NOMO-1 treated with dmso at 0.1 percent for 144 hours (cell line): ENCODE measurements at regions not wholly inside any gene's neighbourhood (a gene's known extent, or its start where the extent isn't known, plus 50 kb on each side); places are given as distances from the start of the nearest gene placed in this dataset.

ENCODE experiments used
- DNase-seq: peaks from one replicate; lab custom pipeline; 2025; ENCODE audit not compliant: unreplicated experiment; lab: John Stamatoyannopoulos, UW

DNA sequence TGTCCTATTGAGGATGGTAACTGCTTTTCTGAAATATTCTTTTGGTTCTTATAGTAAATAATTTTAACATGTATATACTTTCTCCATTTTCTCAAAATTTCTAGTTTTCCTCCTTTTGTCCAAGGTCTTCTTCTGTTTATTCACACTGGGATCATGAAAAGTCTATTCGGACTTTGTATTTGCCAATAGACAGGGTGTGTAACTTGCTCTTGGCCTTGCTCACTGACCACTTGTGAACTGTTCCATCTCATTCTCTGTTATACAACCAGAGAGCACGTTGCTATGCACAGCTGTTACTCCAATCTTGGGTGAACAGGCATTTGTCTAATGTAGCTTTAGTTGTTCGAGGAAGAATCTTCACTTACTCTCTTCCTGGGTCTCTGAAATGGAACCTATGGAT is 388.9 kb downstream of the SH3GL2 start:
- no peak for DNase-seq

DNA sequence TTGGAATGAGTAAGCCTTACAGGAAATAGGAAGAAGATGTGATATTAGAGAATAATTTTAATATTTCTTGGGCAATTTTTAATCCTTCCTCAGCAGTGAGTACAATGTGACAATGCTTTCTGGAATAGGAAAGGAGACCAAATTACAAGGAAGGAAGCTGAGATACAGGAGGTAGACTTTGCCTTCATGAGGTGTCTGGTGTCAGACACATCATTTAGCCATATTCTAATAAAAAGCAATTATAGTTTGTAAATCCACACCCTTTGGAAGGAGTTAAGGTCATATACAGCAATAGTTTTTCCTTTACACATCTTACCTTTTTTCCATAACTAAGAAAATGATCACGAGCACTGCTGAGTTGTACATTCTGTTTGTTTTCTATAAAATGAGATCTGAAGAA is 390.4 kb downstream of the SH3GL2 start:
- DNase-seq: no peak

DNA sequence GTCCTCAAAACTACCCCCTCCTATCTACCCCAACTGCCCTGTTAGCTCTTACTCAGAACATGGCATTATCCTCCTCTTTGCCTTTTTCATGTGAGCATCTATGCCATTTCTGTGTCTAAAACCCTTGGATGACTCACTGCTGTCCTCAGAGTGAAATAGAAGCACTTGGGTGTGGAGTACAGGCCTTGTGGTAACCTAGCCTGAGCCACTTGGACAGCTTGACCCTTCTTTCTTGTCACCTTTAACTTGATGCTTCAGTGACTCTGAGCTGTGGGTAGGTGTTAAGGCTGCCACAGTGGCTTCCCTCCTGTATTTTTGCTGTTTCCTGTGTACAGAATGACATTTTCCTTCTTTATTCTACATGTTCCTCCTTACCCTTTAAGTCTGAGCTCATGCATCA is 391.4 kb downstream of the SH3GL2 start:
- no peak for DNase-seq

DNA sequence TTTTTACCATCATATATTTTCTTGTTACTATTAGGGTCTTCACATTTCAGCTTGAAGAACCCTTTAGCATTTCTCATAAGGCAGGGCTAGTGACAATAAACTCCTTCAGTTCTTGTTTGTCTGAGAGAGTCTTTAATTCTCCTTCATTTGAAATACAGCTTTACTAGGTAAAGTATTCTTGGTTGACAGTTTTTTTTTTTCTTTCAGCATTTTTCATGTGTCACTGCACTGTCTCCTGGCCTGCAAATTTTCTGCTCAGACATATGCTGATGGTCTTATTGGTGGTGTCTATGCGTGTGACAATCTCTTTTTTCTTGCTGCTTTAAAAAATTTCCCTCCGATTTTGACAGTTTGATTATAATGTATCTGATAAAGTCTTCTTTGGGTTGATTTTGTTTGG is 399.9 kb downstream of the SH3GL2 start:
- no peak for DNase-seq

DNA sequence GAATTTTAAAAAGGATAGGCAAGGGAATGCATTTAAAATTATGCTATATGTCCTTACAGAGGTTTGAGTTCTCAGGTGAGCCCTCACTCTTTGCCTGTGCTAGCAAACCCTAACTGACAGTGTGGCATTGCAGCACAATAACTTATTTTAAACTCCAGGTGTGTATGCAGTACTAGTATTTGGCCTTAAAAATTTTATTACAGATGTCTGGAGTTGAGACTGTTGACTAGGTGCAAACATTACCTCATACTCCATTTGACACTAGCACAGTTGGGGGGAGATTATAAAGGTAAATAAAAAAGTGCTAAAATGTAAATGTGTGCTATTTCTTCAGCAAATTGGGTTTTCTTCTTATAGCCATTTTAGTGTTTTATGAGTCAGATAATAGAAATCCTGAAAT is 407.7 kb downstream of the SH3GL2 start:
- no peak for DNase-seq

DNA sequence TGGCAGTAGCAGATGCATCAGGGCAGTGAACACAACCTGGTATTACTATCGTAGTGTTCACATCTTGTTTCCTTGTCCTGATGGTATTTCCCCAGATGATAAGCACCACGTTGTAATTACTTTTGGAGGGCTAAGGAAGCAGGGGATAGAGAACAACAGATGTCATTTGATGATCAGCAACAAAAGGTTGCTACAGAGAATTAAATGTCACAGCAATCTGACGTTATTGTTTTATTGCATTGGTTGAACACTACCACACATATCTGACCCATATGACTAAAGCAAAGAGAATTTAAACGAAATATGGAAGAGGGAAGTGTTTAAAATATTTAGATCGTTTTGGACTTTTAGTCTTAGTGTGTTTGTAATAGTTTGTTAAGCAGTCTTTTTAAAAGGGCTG is 408.3 kb downstream of the SH3GL2 start:
- no peak for DNase-seq

DNA sequence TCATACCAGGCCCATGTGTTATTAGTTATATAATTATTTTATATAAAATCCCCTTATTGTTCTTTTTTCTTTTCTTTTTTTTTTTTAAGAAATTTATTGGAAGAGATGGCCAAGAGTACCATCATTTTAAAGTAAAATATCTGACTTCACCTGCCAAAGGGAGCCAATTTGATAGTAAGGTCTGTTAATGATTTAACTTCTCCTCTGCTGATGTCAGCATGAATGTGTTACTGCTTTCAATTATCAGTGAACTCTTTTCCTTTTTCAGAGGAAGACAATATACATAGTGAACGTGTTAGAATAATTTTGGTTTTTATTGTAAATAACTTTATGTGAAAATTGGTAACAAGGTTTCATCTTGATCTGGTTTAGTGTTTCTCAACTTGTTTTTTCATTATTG is 409.6 kb downstream of the SH3GL2 start:
- no peak for DNase-seq

DNA sequence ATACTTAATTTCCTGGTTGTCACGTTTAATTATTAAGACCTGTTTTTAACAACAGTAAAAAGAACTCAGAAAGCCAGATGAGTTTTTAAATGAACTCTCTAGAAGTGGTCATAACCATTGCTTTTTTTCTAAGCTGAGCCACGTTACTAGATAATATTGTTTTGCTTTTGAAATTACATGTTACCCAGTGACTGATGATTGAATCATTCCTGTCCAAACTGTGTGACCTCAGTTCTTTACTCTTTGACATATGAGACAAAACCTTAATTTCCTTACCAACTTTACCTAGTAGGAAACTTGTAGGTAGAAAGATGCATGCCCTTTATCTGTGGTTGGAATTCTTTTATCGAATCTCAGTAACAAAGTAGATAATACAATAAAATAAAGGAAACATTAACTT is 411.7 kb downstream of the SH3GL2 start:
- DNase-seq: no peak

DNA sequence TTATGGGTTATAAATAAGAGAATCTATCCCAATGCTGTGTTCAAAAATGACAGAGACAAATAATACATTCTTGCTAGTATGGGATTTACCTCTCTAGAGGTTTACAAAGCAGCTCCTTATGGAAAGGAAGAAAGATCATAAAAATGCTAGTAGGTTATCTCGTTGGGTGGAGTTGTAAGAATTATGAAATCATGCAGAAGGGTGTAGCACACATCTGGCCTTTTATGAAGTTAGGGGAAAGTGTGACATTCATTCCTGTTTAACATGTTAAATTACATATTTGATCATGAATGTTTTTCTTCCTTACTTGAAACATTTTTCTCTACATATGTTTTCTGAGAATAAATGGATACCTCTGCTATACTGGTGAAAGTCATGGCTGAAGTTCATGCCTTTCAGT is 414.2 kb downstream of the SH3GL2 start:
- DNase-seq: no peak

DNA sequence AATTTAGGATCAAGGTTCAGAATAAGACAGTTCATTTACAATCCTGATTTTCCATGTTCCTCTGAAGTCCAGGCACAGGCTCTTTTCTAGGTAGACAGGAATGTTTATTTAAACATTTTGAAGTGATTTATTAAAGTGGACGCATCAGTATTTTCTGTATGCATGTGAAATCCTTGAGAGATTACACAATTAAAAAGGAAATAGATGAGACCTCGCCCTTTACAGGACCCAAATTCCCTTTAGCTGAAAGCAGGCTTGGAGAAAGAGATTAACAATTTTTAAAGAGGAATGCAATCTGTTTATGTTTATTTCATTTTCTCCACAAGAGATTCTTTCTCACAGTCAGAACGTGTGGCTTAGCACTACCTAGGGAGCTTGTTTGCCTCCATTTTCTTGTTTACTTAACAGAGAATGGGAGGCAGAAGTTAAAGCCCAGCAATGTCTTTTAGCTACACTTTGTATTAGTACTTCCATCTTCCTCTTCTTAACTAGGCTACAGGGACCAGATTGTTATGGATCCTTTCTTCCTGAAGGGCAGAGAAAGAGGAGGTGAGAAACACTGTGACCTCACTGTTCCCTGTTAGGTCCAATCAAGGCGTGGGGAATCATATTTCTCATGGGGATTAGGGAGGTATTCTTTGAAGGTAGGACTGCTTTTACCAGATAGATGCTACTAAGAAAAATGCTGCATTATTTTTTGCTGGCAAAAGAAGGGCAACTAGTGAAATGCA is 416.0 kb downstream of the SH3GL2 start:
- no peak for DNase-seq

DNA sequence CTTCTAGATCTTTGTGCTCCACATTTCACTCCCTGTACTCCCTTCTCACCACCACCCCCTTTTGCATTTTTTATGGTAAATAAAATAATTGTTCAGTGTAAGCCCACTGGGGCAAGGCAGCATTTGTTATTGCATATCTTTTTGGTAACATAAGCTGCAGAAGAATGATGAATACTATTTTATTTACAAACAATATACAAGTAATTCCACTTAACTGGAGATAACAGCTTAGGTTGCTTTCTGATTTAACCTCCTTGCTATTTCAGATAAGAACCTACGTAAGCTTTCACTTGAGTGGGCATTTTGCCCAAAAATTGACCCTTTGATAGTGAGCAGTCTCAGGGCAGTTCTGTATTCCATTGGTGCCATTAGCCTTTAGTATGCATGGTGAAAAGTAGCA is 417.9 kb downstream of the SH3GL2 start:
- no peak for DNase-seq

DNA sequence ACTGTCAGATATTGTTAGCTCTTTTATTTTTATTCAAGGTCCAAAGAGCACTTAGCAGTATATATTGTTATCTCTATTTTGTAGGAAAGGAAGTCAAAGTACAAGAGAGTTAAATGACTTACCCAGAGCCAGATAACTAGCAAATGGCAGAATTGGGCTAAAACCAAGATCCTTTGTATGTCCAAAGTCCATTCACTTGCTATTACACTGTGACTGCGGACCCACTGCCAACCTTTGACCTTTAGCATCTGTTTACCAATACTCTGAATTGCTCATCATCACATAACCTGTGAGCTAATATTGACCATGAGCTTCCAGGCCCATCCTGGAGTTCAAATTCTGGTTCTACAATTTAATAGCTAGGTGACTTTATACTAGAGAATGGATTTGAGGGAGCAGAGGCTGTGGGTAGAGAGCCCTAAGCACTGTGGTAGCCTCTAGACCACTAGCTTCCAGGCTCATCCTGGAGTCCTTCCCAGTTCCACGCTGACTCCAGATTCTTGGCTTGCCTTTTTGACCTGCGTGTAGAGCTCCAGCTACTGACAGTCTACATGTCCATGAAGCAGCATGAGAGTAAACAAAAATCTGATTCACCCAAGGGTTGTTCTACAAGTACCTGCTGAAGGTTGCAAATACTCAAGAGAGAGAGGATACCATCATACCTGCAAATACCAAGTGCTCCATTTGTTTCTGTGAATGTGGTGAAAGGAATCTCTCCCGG is 424.0 kb downstream of the SH3GL2 start:
- no peak for DNase-seq

DNA sequence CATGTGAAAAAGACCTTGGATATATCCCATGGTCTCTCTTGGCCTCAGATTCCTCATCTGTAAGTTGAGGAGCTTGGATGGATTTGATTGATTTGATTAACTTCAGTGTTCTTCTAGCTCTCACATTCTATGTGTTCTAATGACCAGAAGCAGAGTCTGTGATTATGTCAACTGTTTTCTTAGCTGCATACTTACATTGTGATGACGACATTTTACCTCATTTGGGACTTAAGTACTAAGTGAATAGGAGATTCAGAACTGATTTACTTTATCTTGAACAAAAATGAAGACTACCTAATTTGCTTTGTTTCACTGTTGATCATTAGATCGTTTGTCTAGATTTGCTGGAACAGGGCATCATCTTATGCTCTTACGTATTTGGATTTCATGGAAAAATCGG is 427.7 kb downstream of the SH3GL2 start:
- no peak for DNase-seq

DNA sequence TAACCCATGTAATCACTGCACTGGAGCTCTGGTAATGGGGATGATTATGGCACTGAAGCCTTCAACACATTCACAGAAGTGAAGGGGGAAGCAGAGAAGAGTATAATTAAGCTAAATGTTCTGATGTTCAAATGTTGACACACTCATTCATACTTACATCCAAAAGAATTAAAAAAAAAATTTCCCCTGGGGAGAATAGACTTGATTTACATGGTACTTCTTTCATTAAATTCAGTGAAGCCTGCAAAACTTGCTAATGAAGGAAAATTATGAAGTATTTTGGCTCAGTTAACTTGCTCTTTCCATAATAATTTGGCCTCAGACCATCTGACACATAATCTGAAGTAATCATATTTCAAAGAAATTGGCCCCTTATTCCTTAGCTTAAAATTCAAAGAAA is 428.8 kb downstream of the SH3GL2 start:
- DNase-seq: no peak

DNA sequence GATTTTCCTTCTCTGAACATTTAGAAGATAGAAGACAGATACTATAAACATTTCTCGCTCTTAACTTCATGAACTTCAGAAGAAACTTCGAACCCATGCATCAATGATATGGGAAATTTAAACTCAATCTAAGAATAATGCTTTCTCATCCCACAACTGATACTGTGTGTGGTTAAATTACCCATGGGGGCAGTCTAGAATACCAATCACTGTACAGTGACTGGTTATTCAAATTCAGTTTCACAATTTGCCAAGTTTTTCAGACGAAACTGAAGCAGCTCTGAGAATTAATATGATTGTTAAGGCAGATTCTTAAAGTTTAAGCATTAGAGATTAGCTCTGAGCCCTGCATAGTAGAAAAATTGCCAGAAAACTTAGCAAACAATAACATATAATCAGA is 431.0 kb downstream of the SH3GL2 start:
- DNase-seq: no peak

DNA sequence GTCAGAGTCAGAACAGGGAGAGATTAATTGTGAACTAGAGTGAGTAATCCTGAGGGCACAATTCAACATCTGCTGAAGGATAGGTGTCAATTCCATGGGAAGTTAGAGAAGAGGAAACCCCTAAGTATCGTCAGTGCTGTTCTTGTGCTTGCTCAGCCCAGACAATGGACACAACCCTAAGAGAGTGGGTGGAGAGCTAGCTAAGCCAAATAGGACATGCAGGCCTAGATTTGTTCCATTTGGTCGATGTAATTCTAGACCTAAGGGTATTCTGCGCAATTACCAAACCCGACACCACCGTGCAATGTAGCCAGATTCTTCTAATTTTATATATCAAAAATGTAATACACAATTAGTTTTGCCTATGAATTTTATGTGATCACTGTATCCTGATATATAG is 431.6 kb downstream of the SH3GL2 start:
- DNase-seq: no peak

DNA sequence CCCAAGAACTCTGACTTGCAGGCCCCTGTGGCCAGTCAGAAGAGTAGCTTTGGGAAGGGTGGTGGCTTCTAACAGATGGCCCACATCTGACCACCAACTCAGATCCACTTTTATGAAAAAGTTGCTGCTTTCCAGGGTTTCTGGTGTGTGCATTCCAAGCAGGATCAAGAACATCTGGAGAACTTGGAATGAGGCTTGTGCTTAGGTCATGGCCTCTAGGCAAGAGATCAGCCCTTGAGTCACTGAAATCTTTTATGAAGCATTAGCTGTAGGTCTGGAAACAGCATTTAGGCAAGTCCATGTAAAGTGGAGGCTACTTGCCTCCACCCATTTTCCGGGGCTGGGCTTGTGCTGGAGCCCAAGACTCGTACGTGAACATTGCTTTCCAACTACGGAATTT is 433.3 kb downstream of the SH3GL2 start:
- no peak for DNase-seq

DNA sequence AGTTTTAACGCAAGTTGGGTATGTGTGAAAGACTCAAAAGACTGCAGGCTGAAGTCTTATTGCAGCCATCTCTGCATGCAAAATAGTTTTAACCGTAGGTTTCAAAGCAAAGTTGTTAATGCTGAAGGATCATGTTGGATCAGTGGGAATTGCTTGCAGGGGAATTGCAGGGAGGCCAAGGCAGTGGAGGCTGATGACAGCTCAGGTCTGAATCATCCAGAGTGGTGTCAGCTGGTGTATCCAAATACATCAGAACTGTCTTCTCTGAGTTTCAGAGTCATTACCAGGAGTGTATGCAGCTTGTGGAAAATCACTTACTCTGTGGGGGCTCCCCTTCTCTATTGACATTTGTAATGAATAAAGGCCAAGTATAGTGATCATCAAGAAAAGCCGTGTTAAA is 435.7 kb downstream of the SH3GL2 start:
- DNase-seq: no peak

DNA sequence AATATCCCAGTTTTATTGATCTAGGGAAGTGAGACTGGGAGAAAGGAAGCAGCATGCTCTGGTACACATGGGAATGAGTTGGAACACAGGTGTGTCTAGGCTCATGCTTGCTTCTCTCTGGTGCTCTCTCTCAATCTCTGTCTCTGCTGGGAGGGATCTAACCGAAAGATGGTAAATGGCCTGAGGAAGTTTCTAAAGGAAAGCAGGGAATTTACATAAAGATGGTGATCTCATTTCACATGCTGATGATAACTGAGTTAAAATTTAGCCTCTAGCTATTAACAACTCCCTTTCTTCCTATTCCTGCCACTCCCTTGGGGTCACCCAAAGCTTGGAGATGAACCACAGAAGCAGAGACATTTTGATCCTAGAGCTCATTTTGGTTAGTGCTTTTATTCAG is 436.2 kb downstream of the SH3GL2 start:
- DNase-seq: no peak

DNA sequence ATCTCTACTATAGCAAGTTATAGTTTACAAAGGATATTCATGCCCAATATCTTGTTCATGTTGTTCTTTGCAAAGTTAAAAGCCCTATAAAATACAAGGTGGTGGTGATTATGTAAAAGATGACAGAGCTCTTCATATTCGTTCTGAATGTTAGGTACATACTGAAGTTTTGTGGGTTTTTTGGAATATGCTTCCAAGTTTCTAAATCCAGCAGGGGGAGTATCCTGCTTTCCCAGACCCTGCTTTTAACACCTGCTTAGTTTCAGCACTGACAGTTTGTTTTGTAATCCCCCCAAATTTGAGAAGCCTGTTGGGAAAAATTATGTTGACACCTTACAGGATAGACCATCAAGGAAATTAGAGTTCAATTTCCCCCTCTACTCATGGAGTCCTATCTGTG is 438.3 kb downstream of the SH3GL2 start:
- DNase-seq: no peak

DNA sequence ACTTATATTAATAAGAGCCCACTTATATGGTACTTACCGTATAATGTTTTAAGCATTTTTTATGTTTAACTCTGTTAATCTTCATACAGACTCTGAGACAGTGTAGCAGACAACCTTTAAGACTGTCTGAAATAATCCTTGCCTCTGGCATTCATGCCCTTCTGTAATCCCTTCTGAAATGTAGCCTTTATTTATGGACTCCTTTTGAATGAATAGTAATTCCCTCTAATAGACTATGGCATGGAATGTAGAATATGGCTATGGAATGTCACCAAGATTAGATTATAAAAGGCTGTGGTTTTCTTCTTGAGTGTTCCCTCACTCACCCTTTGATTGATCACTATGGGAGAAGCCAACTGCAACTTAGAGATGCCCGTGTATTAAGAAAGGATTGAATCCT is 439.4 kb downstream of the SH3GL2 start:
- DNase-seq: no peak

DNA sequence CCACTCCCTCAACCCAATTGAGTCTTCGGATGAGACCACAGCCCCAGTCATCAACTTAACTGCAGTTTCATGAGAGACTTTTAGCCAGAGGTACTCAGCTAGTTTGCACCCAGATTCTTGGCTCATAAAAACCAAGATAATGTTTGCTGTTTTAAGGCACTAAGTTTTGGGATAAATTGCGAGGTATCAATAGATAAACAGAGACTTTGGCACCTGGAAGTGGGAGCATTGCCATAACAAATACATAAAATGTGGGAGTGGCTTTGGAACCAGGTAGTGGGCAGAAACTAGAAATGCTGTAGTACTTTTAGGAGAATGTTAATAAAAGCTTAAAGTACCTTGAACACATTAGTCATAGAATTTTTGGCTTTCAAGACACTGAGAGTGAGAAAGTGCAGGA is 439.8 kb downstream of the SH3GL2 start:
- DNase-seq: no peak
